HuH-7 (cell line): ENCODE measurements at regions not wholly inside any gene's neighbourhood (a gene's known extent, or its start where the extent isn't known, plus 50 kb on each side); places are given as distances from the start of the nearest gene placed in this dataset.

Source experiments
- DNase-seq: peaks from one replicate; pipeline ENCODE4 v3.0.0; 2011; ENCODE audit warnings: low spot score

GRCh38 chr10:113442336-113442735 lies 110.5 kb upstream of the HABP2 start:
- no peak for DNase-seq

- no peak for DNase-seq
Observed at GRCh38 chr10:113443141-113443925, 109.5 kb upstream of the HABP2 start.

DNA sequence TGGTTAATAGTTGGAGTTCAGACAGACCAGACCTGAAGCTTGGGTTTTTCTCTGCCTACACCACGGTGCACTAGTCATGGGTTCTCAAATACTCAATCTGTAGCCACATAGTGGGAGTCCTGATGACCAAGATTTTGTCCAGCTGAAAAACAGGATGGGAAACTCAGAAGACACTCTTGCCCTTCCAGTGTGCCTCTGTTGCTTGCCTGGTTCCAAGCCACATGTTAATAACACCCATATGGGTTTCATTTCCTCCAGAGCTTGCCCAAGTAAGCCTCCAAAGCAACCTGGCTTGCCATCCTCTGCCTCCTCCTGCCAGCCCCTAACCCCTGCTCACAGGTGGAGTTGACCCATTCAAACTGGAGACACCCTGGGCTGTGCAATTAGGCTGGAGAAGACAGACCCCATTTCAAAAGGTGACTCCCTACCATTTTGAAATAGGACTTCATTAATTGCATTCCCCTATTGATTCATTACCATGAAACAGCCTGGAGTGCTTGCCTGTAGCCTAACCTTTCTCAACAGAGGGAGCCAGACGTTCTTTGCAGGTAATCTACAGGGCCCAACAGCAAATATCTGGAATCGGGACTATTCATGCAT lies 108.0 kb upstream of the HABP2 start:
- no peak for DNase-seq

DNA sequence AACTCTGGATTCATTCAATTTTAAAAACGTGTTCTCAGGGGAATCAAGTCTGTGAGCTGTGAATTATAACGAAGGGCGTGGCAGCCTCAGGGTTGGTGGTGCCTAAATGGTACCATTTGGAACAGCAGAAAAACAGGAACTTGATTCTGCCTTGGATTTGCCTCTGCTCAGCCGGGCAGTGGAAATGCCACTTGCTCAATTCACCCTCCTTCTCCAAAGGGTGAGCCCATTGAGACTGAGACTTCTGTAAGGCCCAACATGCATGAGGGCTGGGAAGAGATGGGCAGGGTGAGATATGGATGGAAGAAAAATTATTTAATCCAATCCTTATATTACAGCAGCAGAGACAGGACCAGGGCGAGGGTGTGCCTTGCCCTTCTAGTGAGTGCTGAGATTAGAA lies 107.1 kb upstream of the HABP2 start:
- no peak for DNase-seq

- DNase-seq, result peak; percentile 45
Observed at GRCh38 chr10:113446739-113447138, 106.1 kb upstream of the HABP2 start.

DNA sequence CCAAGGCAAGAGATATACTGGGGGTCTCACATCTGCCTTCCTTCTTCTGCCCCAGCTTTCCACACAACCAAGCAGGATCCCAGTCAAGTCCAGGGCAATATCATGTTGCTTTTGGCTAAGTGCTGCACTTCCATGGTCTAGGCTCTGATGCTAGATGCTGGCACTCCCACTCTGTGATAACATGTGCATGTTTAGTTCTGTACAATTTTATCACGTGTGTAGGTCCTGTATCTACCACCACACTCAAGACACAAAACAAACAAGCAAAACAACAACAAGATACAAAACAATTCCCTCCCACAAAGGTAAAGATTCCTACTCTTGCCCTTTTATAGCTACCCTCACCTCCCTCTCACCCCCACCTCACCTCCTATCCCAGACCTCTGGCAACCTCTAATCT lies 105.6 kb upstream of the HABP2 start:
- no peak for DNase-seq

GRCh38 chr10:113449006-113449695 lies 103.7 kb upstream of the HABP2 start:
- DNase-seq, result no peak

DNA sequence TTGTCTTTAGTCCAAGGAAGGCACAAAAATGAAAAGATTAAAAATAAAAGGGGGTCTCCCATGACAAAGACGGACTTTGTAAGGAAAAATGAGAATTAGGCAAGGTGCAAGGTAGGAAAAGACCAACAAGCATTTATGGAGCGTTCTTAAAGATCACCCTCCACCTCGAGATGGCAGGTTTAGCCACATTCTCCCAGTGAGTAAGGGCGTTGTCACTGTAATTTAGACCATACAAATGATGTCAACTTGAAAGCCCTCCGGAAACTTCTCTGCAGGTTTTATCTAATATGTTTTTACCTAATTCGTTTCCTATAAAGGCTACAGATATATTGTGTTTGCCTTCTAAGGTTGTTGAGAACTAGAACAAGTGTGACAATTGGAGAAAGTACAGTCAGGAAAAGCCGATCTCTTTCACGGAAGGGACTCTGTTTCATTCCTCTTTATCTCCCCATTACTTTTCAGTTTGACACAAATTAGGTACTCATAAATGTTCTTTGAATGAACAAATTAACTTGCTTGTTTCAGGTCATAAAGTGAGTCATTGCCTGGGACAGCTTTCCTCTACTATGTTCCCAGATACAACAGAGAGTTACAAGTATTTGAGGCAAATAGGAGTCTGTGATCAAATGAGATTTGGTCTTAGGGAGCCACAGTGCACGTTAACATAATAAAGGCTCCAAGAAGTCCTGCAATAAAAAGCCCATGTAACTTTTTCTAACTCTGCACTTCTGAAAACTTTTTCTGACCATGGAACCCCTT lies 102.6 kb upstream of the HABP2 start:
- no peak for DNase-seq

GRCh38 chr10:113450906-113451305 lies 101.9 kb upstream of the HABP2 start:
- no peak for DNase-seq

GRCh38 chr10:113452146-113452845 lies 100.6 kb upstream of the HABP2 start:
- no peak for DNase-seq

DNA sequence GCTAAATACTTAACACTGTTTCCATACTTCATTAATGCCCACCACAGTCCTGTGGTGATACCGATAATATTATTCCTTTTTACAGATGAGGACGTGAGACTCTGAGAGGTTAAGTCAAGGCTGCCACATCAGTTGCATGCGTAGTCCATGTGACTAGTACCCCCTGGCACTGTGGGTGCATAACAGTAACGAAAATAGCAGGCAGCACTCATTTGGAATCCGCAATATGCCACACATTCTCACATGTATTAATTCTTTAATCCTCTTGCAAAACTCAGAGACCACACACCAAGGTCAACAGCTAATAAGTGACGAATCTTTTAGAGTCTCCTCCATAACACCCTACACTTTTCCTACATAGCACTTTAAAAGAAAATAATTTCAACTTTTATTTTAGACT lies 99.5 kb upstream of the HABP2 start:
- DNase-seq, result no peak

- peak; percentile 56 for DNase-seq
Observed at GRCh38 chr10:113454341-113455061, 98.4 kb upstream of the HABP2 start.

- DNase-seq, result no peak
Observed at GRCh38 chr10:113455947-113456346, 96.9 kb upstream of the HABP2 start.

GRCh38 chr10:113456741-113457140 lies 96.1 kb upstream of the HABP2 start:
- no peak for DNase-seq

DNA sequence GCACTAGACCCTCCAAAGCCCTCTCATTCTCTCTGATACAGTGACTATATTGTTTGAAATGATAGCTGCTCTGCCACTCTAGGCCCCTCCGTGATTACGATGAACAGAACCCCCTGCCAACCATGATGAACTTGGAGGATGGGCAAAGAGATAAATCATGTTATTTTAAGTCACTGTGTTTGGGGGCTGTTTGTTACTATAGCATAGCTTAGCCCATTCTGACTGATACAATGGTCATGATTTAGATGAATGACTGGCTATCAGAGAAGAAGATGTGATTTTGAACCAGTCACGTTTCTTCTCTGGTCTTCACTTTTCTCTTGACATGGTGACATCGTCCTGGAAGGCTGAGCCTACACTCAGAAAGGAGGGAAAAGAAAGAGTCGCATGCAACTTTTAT lies 95.4 kb upstream of the HABP2 start:
- DNase-seq, result no peak

DNA sequence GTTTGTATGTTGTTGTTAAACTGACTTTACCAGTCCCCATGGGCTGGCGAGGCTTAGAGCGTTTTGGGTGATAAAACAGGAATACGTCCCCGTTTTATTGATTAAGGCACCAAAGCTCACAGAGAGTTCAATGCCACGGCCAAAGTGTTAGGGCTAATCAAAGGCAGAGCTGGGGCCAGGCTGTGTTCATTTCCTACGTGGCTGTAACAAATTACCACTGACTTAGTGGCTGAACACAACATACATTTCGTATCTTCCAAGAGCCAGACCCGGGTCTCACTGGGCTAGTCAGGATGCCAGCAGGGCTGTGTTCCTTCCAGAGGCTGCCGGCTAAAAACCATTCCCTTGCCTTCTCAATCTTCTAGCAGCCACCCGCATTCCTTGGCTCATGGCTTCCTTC lies 94.4 kb upstream of the HABP2 start:
- DNase-seq, result no peak

DNA sequence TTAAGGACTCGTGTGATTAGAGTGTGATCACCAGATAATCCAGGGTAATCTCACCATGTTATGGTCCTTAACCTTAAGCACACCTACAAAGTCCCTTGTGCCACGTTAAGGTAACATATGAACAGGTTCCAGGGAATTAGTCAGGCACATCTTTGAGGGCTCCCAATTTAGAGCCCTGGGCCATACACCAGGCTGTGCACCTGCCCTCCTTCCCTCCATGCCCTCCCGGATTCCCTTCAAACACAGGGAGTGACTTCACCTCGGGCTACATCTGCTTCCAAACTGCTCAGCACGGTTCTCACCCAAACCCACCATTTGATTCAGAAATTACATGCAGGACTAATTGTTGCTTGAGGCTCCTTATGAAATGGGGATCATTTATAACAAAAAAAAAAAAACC lies 93.9 kb upstream of the HABP2 start:
- DNase-seq, result no peak

GRCh38 chr10:113459626-113460280 lies 93.1 kb upstream of the HABP2 start:
- no peak for DNase-seq

GRCh38 chr10:113463083-113463482 lies 89.8 kb upstream of the HABP2 start:
- no peak for DNase-seq

GRCh38 chr10:113463777-113464176 lies 89.1 kb upstream of the HABP2 start:
- DNase-seq, result no peak

GRCh38 chr10:113469796-113470195 lies 83.1 kb upstream of the HABP2 start:
- no peak for DNase-seq
